Vagina (tissue), 2 donors: ENCODE measurements at regions not wholly inside any gene's neighbourhood (a gene's known extent, or its start where the extent isn't known, plus 50 kb on each side); places are given as distances from the start of the nearest gene placed in this dataset.
A peak's percentile ranks its signal among the peaks of the same experiment; 100 is the strongest.

Experiments used
- DNase-seq, 2 donors: peaks; one replicate each; pipeline ENCODE4 v3.0.0-alpha.2; 2017; ENCODE audit errors: extremely low spot score in 2 of 2
- H3K27ac ChIP-seq: fragments of 200-600 bp; sonication (generic); one replicate; pipeline ENCODE4 v1.5.1; 2019
- H3K27me3 ChIP-seq: fragments of 200-600 bp; sonication (generic); one replicate; pipeline ENCODE4 v1.5.1; 2019
- H3K36me3 ChIP-seq, 2 donors: fragments of 200-600 bp; sonication (generic); one replicate each; pipeline ENCODE4 v1.5.1; 2017 to 2019
- H3K4me1 ChIP-seq: fragments of 200-600 bp; sonication (generic); one replicate; pipeline ENCODE4 v1.5.1; 2019
- H3K4me3 ChIP-seq, 2 donors: fragments of 200-600 bp; sonication (generic); 1 replicate in 1 of 2; 2 replicates in 1 of 2; pipeline ENCODE4 v1.5.1; 2016 to 2019
- H3K9me3 ChIP-seq: fragments of 200-600 bp; sonication (generic); one replicate; pipeline ENCODE4 v1.5.1; 2019
- CTCF ChIP-seq, 3 experiments: fragments of 450-650 bp in 2 of 3; fragments of 200-600 bp in 1 of 3; sonication (generic) in 1 of 3; IDR thresholded peaks; one replicate each; pipeline ENCODE4 v1.5.1; 2017 to 2019; ENCODE audit warnings: antibody characterized with exemption in 3 of 3, mild to moderate bottlenecking in 2 of 3, moderate library complexity in 2 of 3
- POLR2A ChIP-seq, 2 donors: fragments of 450-650 bp; IDR thresholded peaks; one replicate each; pipeline ENCODE4 v1.6.1; 2017; ENCODE audit warnings: antibody characterized with exemption in 2 of 2, mild to moderate bottlenecking in 2 of 2, moderate library complexity in 2 of 2
- POLR2AphosphoS5 ChIP-seq, 2 donors: sonication (generic); formaldehyde crosslinking; IDR thresholded peaks; one replicate each; pipeline ENCODE4 v1.9.0; 2017; ENCODE audit warnings: antibody characterized with exemption in 2 of 2, mild to moderate bottlenecking in 2 of 2, low read depth in 1 of 2; ENCODE audit not compliant: insufficient read depth in 1 of 2
- intact Hi-C: fragments of 100-400 bp; cut with DNase I; formaldehyde crosslinking; loops from one replicate; pipeline ENCODE4 v1.15.1; 2023

GRCh38 chr17:73706858-73707257 is 62.6 kb upstream of the SDK2 start:
- intact Hi-C loops: no loop called here
- no peak for DNase-seq
- H3K27me3 ChIP-seq: no peaks in the 10 kb centered on the region
- TF ChIP-seq CTCF (IDR thresholded peaks at IDR 0.05) (no peak), POLR2A (IDR thresholded peaks at IDR 0.05) (no peak), POLR2AphosphoS5 (IDR thresholded peaks at IDR 0.05; ENCODE audit: insufficient read depth in 1 of 2, low read depth in 1 of 2) (no peak)
- no peaks in the 10 kb centered on the region for H3K9me3 ChIP-seq
- no peaks in the 10 kb centered on the region for H3K36me3 ChIP-seq
- H3K27ac ChIP-seq: no peak overlapping the region
- H3K4me3 ChIP-seq: no peak overlapping the region
- H3K4me1 ChIP-seq: peaks cover 12% of the 10 kb centered on the region

- Histone ChIP-seq H3K4me1 (peaks cover 12% of the 10 kb centered on the region), H3K9me3 (no peaks in the 10 kb centered on the region), H3K27me3 (no peaks in the 10 kb centered on the region), H3K4me3 (no peak overlapping the region), H3K36me3 (no peaks in the 10 kb centered on the region), H3K27ac (no peak overlapping the region)
- intact Hi-C loops: no loop called here
- no peak for TF ChIP-seq CTCF (IDR thresholded peaks at IDR 0.05)
- no peak for TF ChIP-seq POLR2AphosphoS5 (IDR thresholded peaks at IDR 0.05; ENCODE audit: insufficient read depth in 1 of 2, low read depth in 1 of 2)
- no peak for TF ChIP-seq POLR2A (IDR thresholded peaks at IDR 0.05)
- DNase-seq: no peak
These were observed 63.1 kb upstream of the SDK2 start for GRCh38 chr17:73707358-73707757.

- H3K27me3 ChIP-seq: no peaks in the 10 kb centered on the region
- no peak for DNase-seq
- no peaks in the 10 kb centered on the region for H3K9me3 ChIP-seq
- H3K36me3 ChIP-seq: no peaks in the 10 kb centered on the region
- TF ChIP-seq POLR2A (IDR thresholded peaks at IDR 0.05) (no peak), CTCF (IDR thresholded peaks at IDR 0.05) (peak; percentile 32 to 77 (median 65))
- no peak overlapping the region for H3K4me3 ChIP-seq
- H3K27ac ChIP-seq: no peak overlapping the region
- intact Hi-C loops: no loop called here
- peaks cover 12% of the 10 kb centered on the region for H3K4me1 ChIP-seq
These were observed 65.9 kb upstream of the SDK2 start for GRCh38 chr17:73710095-73710592.

- Histone ChIP-seq H3K4me1 (peaks cover 2% of the 10 kb centered on the region), H3K27ac (no peak overlapping the region), H3K36me3 (no peaks in the 10 kb centered on the region), H3K27me3 (no peaks in the 10 kb centered on the region), H3K9me3 (no peaks in the 10 kb centered on the region), H3K4me3 (no peak overlapping the region)
- TF ChIP-seq POLR2A (IDR thresholded peaks at IDR 0.05) (no peak), POLR2AphosphoS5 (IDR thresholded peaks at IDR 0.05; ENCODE audit: insufficient read depth in 1 of 2, low read depth in 1 of 2) (no peak), CTCF (IDR thresholded peaks at IDR 0.05) (no peak)
- intact Hi-C loops: no loop called here
- DNase-seq: no peak
These were observed 66.9 kb upstream of the SDK2 start for GRCh38 chr17:73711184-73711583.

- H3K27ac ChIP-seq: no peak overlapping the region
- DNase-seq: no peak
- H3K27me3 ChIP-seq: no peaks in the 10 kb centered on the region
- H3K4me1 ChIP-seq: no peaks in the 10 kb centered on the region
- no peaks in the 10 kb centered on the region for H3K36me3 ChIP-seq
- no peak overlapping the region for H3K4me3 ChIP-seq
- no peaks in the 10 kb centered on the region for H3K9me3 ChIP-seq
- intact Hi-C loops: no loop called here
- TF ChIP-seq POLR2A (IDR thresholded peaks at IDR 0.05) (no peak), CTCF (IDR thresholded peaks at IDR 0.05) (no peak), POLR2AphosphoS5 (IDR thresholded peaks at IDR 0.05; ENCODE audit: insufficient read depth in 1 of 2, low read depth in 1 of 2) (no peak)
These were observed 67.7 kb upstream of the SDK2 start for GRCh38 chr17:73711916-73712315.
